HG03575 (cell line): ENCODE measurements at regions not wholly inside any gene's neighbourhood (a gene's known extent, or its start where the extent isn't known, plus 50 kb on each side); places are given as distances from the start of the nearest gene placed in this dataset.

Experiments used
- ATAC-seq: cut with Tn5 transposase; IDR thresholded peaks from one replicate; pipeline ENCODE4 v1.9.1; 2021; ENCODE audit not compliant: unreplicated experiment, insufficient number of reproducible peaks, low FRiP score; ENCODE audit errors: extremely low read depth

DNA sequence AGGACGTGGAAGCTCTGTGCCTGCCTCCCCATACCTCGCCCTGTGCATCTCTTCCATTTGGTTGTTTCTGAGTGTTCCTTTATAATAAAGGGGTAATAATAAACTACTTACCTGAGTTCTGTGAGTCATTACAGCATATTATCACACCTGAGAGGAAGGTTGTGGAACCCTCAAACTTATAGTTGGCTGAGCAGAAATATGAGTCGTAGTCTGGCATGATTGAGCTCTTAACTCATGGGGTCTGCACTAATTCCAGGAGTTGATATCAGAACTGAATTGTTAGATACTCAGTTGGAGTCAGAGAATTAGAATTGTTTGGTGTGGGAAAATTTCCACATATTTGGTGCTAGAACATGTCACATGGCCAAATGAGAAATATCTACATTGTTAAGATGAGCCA is 52.4 kb upstream of the HTR2A start:
- ATAC-seq = no peak

DNA sequence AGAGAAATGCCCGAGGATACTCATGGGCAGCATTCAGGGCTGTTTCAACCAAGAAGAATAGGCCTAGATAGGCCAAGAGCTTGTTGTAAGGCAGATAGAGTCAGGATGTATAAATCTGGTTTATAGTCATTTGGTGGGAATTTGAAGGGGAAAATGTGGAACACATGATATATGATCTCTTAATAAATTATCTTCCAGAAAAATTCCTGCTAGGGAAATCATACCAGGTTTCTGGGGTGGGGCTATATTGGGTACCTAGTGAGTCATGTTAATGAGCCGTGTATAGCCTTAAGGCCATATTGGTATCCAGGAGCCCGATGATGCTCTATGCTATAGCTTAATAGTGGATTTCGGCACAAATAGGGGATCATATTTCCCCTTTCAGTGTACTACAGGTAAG is 51.5 kb upstream of the HTR2A start:
- ATAC-seq = no peak

DNA sequence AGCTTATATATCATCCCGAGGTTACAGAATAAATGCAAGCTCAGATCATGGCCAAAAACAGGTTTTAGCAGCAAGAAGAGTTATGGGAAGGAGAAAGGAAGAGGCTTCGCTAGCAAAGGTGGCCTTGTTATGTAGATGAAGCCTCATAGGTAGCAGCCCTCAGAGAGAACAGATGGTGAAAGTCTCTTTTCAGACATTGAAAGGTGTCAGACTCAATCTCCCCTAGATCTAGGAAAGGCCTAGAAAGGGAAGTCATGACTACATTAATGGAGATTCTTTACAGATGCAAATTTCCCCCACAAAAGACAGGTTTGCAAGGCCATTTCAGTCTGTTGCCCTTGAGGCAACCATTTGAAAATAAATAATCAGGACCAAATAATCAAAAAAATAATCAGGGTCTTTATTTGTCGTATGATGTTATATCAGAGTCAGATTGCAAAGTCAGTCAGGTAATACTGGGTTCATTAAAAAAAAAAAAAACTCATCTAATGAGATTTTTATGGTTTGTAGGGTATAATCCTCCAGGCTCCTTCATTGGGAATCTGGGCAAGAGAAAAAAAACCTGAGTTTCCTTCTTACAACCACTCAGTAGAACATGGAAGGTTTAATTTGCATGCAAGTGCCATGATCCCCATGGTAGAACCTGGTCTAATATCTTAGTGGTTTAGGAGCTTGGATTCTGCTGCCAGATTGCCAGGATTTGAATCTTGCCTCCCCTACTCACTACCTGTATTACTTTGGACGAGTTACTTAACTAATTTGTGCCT is 50.8 kb upstream of the HTR2A start:
- ATAC-seq = no peak
